ENCODE measurements at regions not wholly inside any gene's neighbourhood (a gene's known extent, or its start where the extent isn't known, plus 50 kb on each side); places are given as distances from the start of the nearest gene placed in this dataset.

DNA sequence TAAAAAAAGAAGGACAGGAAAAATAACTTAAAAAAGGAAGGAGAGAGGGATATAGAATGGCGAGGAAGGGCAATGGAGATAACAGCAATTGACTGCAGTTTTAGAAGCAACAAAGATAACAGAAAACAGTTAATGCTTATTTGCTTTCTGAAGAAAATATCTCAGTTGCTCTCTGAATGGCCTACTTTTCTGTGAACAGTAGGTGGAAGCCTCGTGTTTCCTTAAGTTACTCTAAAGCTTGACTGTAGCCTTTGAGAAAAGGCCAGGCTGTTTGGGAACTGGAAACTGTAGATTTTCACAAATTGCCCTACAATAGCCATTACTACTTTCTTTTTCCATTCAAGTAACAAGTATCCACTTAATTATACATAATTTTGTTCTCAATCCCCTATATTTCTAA lies 404.5 kb downstream of the YTHDC2 start:
- no peak for DNase-seq

- DNase-seq = no peak
These were observed 408.8 kb downstream of the YTHDC2 start for GRCh38 chr5:113922343-113922742.

DNA sequence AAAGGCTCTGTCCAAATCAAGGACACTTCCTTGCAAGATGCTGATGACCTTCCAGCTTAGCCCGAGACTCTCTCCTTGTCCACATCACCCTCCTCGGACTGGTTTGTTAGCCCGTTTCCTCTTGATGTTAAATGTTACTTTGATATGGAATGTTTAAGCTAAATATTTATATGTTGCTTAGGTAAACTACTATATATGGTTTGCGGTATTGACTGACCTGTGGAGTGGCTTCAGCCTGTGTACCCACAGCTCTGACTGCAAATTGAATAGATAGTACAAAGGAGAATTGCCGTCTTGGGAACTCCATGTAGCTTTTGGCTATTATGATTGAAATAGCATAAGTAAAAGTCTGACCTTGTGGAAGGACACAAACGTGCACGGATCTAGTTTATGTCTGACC lies 422.0 kb downstream of the YTHDC2 start:
- no peak for DNase-seq

DNA sequence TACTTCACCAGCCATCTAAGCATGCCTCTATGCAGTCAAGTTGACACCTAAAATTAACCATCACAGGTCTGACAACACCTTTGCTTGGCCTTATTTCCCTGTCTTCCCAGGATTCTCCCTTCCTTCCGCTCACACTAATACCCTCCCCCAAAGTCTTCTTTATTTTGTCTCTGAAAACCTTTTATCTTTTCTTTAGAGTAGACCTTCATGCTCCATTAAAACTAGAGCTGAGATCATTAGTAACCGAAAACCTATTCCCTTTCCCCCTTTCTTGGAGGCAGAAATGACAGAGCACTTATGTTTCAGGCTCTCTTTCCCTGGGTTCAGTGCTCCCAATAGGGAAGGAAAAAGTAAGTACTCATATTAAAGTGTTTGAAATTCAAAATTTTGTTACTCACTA lies 423.8 kb downstream of the YTHDC2 start:
- no peak for DNase-seq

- DNase-seq = no peak
These were observed 421.9 kb upstream of the KCNN2 start for GRCh38 chr5:113939988-113940387.

DNA sequence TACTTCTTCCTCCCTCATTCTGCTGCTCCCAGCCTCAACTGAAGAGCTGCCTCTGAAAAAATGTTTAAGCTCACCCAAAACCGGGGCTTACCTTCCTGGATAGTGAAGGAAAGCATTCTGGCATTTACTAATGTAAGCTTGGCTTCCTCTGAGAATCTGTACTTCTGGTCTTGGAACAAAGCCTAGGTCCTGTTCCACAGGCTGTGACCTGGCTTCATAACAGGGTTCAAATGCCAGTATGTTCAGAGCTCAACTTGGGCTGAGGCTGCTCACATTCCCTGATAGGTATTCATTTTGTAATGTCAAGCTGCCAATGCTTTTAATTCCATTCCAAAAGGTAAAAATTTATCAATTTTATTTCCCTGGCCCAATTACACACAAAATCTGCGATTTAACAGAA lies 411.7 kb upstream of the KCNN2 start:
- no peak for DNase-seq

- no peak for DNase-seq
These were observed 396.6 kb upstream of the KCNN2 start for GRCh38 chr5:113965225-113965624.

- DNase-seq = no peak
These were observed 392.0 kb upstream of the KCNN2 start for GRCh38 chr5:113969901-113970300.

GRCh38 chr5:113971454-113971853 lies 390.4 kb upstream of the KCNN2 start:
- no peak for DNase-seq

- no peak for DNase-seq
These were observed 386.9 kb upstream of the KCNN2 start for GRCh38 chr5:113974976-113975375.

DNA sequence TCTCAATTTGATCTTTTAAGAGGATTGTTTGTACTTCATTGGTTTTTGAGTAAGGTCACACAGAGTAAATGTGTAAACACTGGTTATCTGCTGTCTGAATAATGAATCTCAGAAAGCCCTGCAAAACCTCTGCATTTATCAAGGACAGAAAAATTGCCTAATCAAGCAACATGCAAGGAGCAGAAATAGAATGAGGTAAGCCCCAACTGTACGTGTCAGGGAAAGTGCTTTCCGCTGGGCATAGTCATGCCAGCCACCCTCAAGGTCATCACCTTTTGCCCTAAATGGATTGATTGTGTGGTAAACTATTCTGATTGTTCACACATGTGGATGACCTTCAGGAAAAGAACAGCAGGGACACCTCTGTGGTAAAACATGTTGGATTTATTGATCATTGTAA lies 376.9 kb upstream of the KCNN2 start:
- no peak for DNase-seq

GRCh38 chr5:113985505-113985904 lies 376.4 kb upstream of the KCNN2 start:
- no peak for DNase-seq

- DNase-seq = no peak
These were observed 372.5 kb upstream of the KCNN2 start for GRCh38 chr5:113989278-113989912.

GRCh38 chr5:113989913-113990305 lies 372.0 kb upstream of the KCNN2 start:
- DNase-seq = no peak

DNA sequence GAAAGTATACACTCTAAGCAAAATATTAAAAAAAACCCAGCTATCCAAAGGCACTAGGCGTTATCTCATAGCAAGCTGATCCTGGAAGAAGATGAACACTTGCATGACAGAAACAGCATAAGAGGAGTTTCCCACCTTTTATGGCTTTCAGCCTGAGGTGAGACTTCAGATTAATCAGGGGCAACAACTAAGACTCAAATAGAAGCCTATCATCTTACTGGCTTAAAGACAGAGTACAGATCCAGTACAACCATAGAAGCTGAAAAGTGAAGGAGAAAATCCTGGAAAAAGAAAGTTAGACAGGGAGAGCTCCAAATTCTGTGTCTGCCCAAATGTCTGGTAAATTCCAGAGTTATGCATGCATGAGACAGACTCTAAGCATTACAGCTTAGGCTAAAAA lies 360.8 kb upstream of the KCNN2 start:
- no peak for DNase-seq

GRCh38 chr5:114006582-114006981 lies 355.3 kb upstream of the KCNN2 start:
- DNase-seq = no peak

DNA sequence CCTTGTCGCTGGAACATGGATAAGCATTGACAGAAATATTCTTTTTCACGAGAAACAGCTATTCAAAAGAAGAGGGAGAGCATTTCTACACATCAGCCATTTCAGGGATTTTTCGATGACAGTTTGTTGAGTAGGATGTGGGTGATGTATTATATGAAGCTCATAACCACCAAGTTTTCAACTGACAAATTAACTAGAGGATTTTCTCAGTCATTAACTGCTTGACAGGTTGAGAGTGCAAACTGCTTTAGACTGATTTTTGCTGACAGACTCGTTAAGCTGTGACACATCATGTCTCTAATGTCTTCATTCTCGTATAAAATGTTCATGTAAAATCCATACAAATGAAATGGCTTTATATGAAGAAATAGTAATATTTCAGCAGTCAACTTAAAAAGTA lies 354.2 kb upstream of the KCNN2 start:
- no peak for DNase-seq

GRCh38 chr5:114010362-114010761 lies 351.5 kb upstream of the KCNN2 start:
- no peak for DNase-seq

- no peak for DNase-seq
These were observed 343.7 kb upstream of the KCNN2 start for GRCh38 chr5:114018186-114018585.

GRCh38 chr5:114038756-114039155 lies 323.1 kb upstream of the KCNN2 start:
- no peak for DNase-seq

DNA sequence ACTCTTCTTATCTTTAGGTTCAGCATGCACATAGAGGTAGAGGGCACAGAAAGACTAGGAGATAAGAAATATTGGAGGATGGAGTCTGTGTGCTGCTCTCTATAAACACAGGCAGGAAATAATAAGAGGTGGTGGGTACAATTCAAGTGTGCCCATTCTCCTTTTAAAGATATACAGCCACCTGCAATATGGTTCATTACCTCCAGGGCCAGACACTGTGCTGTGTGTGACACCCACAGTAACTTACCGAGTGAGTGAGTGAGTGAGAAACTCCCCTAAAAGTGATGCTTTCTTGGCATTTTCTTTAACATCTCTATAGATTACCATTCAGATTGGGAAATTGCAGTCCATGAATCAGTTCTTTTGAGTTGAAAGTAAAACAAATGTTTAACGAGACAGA lies 311.8 kb upstream of the KCNN2 start:
- no peak for DNase-seq

DNA sequence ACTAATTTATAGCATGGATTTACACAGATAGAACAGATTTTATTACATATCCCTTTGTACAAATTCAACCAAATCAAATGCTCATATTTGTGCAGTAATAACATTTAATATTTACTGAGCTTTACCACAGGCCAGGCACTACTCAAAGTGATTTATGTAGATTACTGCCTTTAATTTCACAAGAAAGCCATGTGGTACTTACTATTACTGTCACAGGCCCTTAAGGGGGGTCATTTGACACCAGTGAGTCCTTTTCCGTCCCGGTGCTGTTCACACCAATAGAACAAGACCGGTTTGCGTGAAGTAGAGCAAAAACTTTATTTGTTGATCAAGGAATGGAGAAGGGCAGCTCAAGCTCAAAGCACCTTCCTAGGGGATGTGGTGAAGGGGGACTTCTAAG lies 308.5 kb upstream of the KCNN2 start:
- no peak for DNase-seq

- DNase-seq = no peak
These were observed 307.3 kb upstream of the KCNN2 start for GRCh38 chr5:114054594-114054993.

DNA sequence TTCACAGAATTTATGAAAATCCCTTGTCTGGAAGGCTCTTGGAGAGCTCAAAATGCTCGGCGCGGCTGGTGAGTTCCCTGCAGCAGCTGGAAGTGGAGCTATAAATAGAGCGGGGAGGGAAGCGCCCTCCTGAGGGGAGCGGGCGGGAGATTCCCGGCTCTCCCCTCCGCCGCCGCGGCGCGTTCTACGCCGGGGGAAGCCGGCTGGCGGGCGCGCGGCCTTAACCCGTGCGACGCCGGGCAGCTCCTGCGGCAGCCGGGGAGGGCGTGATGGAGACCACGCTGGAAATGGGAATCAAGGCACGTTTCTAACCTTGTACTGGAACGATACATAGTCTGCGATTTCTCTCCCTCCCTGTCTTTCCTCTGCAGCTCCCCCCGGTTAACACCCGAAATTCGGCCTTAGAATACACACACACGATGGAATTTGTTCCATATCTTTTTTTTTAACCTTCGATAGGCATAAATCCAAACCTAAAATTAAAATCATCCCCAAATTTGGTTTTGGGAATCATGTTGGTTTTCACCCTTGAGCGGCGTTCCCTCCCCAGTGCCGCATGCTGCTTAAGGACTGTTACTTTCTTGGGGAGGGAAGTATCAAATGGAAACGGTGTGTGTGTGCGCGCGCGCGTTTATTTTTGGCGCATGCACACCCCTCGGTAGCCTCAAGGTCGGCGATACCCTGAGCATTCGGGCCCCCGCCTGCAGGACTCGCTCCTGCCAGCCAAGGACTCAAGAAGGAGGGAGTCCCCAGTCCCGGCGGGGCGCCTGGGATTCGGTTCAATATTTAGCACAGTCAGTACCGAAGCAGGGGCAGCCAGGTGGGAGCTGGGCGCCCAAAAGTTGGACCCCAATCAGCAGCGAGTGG lies 306.3 kb upstream of the KCNN2 start:
- DNase-seq = no peak

DNA sequence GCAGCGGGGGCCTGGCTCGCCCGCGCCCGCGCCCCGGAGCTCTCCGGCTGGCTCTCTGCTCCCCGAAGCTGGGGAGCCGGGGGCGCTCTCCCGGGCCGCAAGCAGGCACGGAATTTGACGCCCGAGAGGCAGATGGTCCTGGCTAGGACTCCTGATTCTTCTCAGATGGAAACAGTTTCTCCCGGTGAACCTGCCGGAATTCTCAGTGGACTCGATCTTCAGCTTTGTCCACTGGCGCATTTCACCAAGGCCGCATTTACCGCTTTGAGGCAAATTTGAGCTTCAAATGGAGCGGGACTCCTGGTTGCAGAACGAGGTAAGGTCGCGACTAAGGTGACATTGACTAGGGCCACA lies 305.7 kb upstream of the KCNN2 start:
- DNase-seq = no peak
